SK-N-SH (cell line): ENCODE measurements at regions not wholly inside any gene's neighbourhood (a gene's known extent, or its start where the extent isn't known, plus 50 kb on each side); places are given as distances from the start of the nearest gene placed in this dataset.

Experiments
- CTCF ChIA-PET: fragments of 300-600, 350-600 bp; formaldehyde crosslinking; extraction: SDS; loops from one replicate; lab custom pipeline; 2021; lab: Yijun Ruan, JAX
- POLR2A ChIA-PET: fragments of 350-600 bp; sonication (Branson Sonifier 250); formaldehyde crosslinking; extraction: SDS; loops from one replicate; lab custom pipeline; 2020; ENCODE audit warnings: antibody characterized with exemption, inconsistent platforms; lab: Yijun Ruan, JAX
- DNase-seq: peaks from one replicate; pipeline ENCODE4 v3.0.0; 2012
- H2AFZ ChIP-seq: fragments of 200-600 bp; sonication (generic); 2 replicates; pipeline ENCODE4 v1.8.1; 2016; ENCODE audit warnings: antibody characterized with exemption, mild to moderate bottlenecking, low read depth
- H3F3A ChIP-seq: fragments of 200-600 bp; sonication (generic); replicated peaks from 2 replicates; pipeline ENCODE3; 2016; ENCODE audit warnings: antibody characterized with exemption, mild to moderate bottlenecking; ENCODE audit not compliant: insufficient read depth
- H3K27ac ChIP-seq, 2 experiments: fragments of 200-500 bp in 1 of 2; fragments of 200-600 bp in 1 of 2; sonication (Bioruptor generic) in 1 of 2; sonication (generic), shearing (Covaris generic) in 1 of 2; 2 replicates each; pipeline versions ENCODE4 v1.5.1 to v1.6.1; 2014 to 2016; ENCODE audit warnings: low read depth in 2 of 2, inconsistent platforms in 1 of 2, low read length in 1 of 2, mild to moderate bottlenecking in 1 of 2, mixed read lengths in 1 of 2
- H3K27me3 ChIP-seq: fragments of 200-600 bp; sonication (generic), shearing (Covaris generic); 2 replicates; pipeline ENCODE4 v1.6.1; 2016; ENCODE audit warnings: mixed run types; ENCODE audit not compliant: insufficient read depth
- H3K36me3 ChIP-seq, 2 experiments: fragments of 200-500 bp in 1 of 2; fragments of 200-600 bp in 1 of 2; sonication (Bioruptor generic) in 1 of 2; sonication (generic) in 1 of 2; replicated peaks in 1 of 2; 2 replicates each; pipeline versions ENCODE3 to v1.5.1; 2014 to 2016; ENCODE audit warnings: low read length in 1 of 2, mild to moderate bottlenecking in 1 of 2; ENCODE audit not compliant: insufficient read depth in 2 of 2, control insufficient read depth in 1 of 2
- H3K4me1 ChIP-seq, 2 experiments: fragments of 200-500 bp in 1 of 2; fragments of 200-600 bp in 1 of 2; sonication (Bioruptor generic) in 1 of 2; sonication (generic), shearing (Covaris generic) in 1 of 2; 2 replicates each; pipeline versions ENCODE4 v1.5.1 to v1.6.1; 2014 to 2016; ENCODE audit warnings: low read depth in 1 of 2, low read length in 1 of 2, mixed run types in 1 of 2; ENCODE audit not compliant: insufficient read depth in 2 of 2, control insufficient read depth in 1 of 2
- H3K4me2 ChIP-seq: fragments of 200-600 bp; sonication (generic), shearing (Covaris generic); 2 replicates; pipeline ENCODE4 v1.6.1; 2017; ENCODE audit warnings: mixed run types
- H3K4me3 ChIP-seq, 2 experiments: fragments of 200-500 bp in 1 of 2; fragments of 200-600 bp in 1 of 2; sonication (Bioruptor generic) in 1 of 2; sonication (generic), shearing (Covaris generic) in 1 of 2; 2 replicates each; pipeline versions ENCODE4 v1.5.1 to v1.8.1; 2014 to 2016; ENCODE audit warnings: low read depth in 2 of 2, inconsistent platforms in 1 of 2, low read length in 1 of 2, mild to moderate bottlenecking in 1 of 2, mixed read lengths in 1 of 2, moderate library complexity in 1 of 2
- H3K79me2 ChIP-seq: fragments of 200-600 bp; sonication (generic); 2 replicates; pipeline ENCODE4 v1.8.1; 2017; ENCODE audit warnings: mild to moderate bottlenecking; ENCODE audit not compliant: insufficient read depth
- H3K9ac ChIP-seq: fragments of 200-600 bp; sonication (generic); 2 replicates; pipeline ENCODE4 v1.6.1; 2017; ENCODE audit warnings: mixed run types
- H3K9me2 ChIP-seq: fragments of 200-600 bp; sonication (generic); 2 replicates; pipeline ENCODE4 v1.6.1; 2017; ENCODE audit warnings: mixed run types
- H3K9me3 ChIP-seq: fragments of 200-600 bp; sonication (generic); 2 replicates; pipeline ENCODE4 v1.6.1; 2017; ENCODE audit warnings: mixed run types, mild to moderate bottlenecking, moderate library complexity
- H4K20me1 ChIP-seq: fragments of 200-600 bp; sonication (generic); 2 replicates; pipeline ENCODE4 v1.6.1; 2017; ENCODE audit warnings: mild to moderate bottlenecking, mixed run types; ENCODE audit not compliant: insufficient read depth
- ELF1 ChIP-seq: IDR thresholded peaks from 2 replicates; pipeline ENCODE4 v1.4.0; 2012
- EP300 ChIP-seq, 2 experiments: IDR thresholded peaks; 2 replicates each; pipeline versions ENCODE4 v1.4.0 to v1.6.1; 2012; ENCODE audit warnings: borderline replicate concordance in 1 of 2, low read depth in 1 of 2, low read length in 1 of 2
- MXI1 ChIP-seq: IDR thresholded peaks from 2 replicates; pipeline ENCODE4 v1.6.1; 2012; ENCODE audit warnings: mild to moderate bottlenecking, low read depth, low read length, improper control_type of control experiment
- NFIC ChIP-seq: IDR thresholded peaks from 2 replicates; pipeline ENCODE4 v1.4.0; 2012; ENCODE audit warnings: borderline replicate concordance
- NRF1 ChIP-seq: IDR thresholded peaks from 2 replicates; pipeline ENCODE4 v1.6.1; 2012; ENCODE audit warnings: low read depth, mild to moderate bottlenecking, low read length
- RAD21 ChIP-seq: IDR thresholded peaks from 2 replicates; pipeline ENCODE4 v1.6.1; 2012; ENCODE audit warnings: mild to moderate bottlenecking, low read length
- RCOR1 ChIP-seq: fragments of 150-350 bp; IDR thresholded peaks from 2 replicates; pipeline ENCODE4 v1.6.1; 2017; ENCODE audit warnings: antibody characterized with exemption, low read length
- RXRA ChIP-seq: IDR thresholded peaks from 2 replicates; pipeline ENCODE4 v1.4.0; 2012; ENCODE audit warnings: low read depth, mild to moderate bottlenecking, borderline replicate concordance
- SIN3A ChIP-seq: IDR thresholded peaks from 2 replicates; pipeline ENCODE4 v1.6.1; 2012; ENCODE audit warnings: low read depth, mild to moderate bottlenecking, low read length, moderate library complexity, borderline replicate concordance
- SMC3 ChIP-seq: IDR thresholded peaks from 2 replicates; pipeline ENCODE4 v1.6.1; 2012; ENCODE audit warnings: low read depth, low read length, improper control_type of control experiment
- TCF12 ChIP-seq: IDR thresholded peaks from 2 replicates; pipeline ENCODE4 v1.4.0; 2012
- WGBS: methylation state at CpG from one replicate; pipeline ENCODE4 v1.1.6; 2017; ENCODE audit warnings: low lambda C conversion rate; 5-methylcytosine and 5-hydroxymethylcytosine counted together
- TF ChIP-seq, protein P1 (sequence below): fragments of 150-350 bp; IDR thresholded peaks from 2 replicates; pipeline ENCODE4 v1.6.1; 2016; ENCODE audit warnings: mild to moderate bottlenecking, low read depth, low read length
- TF ChIP-seq, protein P2 (sequence below): IDR thresholded peaks from 2 replicates; pipeline ENCODE4 v1.4.0; 2012; ENCODE audit warnings: low read depth, borderline replicate concordance
- TF ChIP-seq, protein P3 (sequence below): fragments of 200-600 bp; sonication (generic); IDR thresholded peaks from 2 replicates; pipeline ENCODE4 v1.6.1; 2017; ENCODE audit warnings: antibody characterized with exemption, mild to moderate bottlenecking, moderate library complexity
- TF ChIP-seq, protein P4 (sequence below): IDR thresholded peaks from 2 replicates; pipeline ENCODE4 v1.4.0; 2012; ENCODE audit warnings: low read depth

DNA sequence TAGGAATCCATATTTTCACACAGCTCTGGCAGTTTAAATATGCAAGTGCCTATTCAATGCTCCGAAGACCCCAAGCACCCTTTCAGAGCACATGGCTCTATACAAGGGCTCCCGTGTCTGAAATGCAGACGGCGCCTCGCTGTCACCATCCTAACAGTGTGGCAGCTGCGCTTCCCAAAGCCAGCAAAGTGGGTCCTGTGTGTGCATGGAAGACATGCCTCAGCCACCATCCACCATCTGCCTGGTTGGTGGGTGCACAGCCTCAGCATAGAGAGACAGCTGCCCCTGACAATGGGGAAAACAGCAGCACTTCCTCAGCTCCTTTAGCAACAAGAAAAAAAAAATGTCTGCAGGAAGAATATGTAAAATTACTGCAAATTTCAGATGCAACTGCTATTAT lies 218.1 kb downstream of the SP3 start (continued):
- TF ChIP-seq NRF1 (no peak), ELF1 (no peak), SIN3A (no peak), RXRA (no peak)
- TF ChIP-seq, protein P1, sequence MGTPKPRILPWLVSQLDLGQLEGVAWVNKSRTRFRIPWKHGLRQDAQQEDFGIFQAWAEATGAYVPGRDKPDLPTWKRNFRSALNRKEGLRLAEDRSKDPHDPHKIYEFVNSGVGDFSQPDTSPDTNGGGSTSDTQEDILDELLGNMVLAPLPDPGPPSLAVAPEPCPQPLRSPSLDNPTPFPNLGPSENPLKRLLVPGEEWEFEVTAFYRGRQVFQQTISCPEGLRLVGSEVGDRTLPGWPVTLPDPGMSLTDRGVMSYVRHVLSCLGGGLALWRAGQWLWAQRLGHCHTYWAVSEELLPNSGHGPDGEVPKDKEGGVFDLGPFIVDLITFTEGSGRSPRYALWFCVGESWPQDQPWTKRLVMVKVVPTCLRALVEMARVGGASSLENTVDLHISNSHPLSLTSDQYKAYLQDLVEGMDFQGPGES: no peak

DNA sequence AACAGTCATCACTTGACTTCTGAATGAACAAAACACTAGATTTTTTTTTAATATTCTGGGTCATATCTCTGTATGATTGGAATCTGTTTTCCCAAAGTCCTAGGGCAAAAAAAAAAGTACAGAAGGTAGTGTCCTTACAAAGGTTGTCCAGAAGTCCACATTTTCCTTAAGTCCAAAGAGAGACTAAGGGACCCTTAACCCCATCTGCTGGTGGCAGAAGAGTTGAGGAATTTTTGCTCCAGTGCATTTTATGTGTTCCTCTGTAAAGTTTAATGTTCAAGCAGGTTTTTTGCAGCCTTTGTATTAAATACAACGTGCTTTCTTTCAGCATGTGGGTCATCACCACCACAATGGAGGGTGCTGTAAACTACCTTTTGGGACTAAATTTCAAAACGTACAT lies 215.9 kb downstream of the SP3 start:
- H3K27ac ChIP-seq: no peak overlapping the region
- no peak for DNase-seq
- no peaks in the 10 kb centered on the region; the same call in 1 of the 2 replicates for H3K27me3 ChIP-seq
- H3K9me2 ChIP-seq: no peaks in the 10 kb centered on the region
- no peak overlapping the region for H3K4me3 ChIP-seq
- H3K79me2 ChIP-seq: no peaks in the 10 kb centered on the region
- WGBS: 33% methylated on average over 2 of the region's 2 CpGs
- no peak overlapping the region for H3K4me2 ChIP-seq
- H2AFZ ChIP-seq: no peak overlapping the region
- peaks cover 0 to 2% of the 10 kb centered on the region in 2 experiments; a peak in 1 of 4 replicates for H3K4me1 ChIP-seq
- no peaks in the 10 kb centered on the region for H3K9me3 ChIP-seq
- H3K36me3 ChIP-seq: no peaks in the 10 kb centered on the region
- ChIA-PET POLR2A (no interaction called here), CTCF (interaction anchor here (0.8 kb wide), 1 partner anchor 9 kb away, joined by 3 read pairs; no protein-coding TSS in a partner anchor)
- peak; percentile 44 for TF ChIP-seq RAD21
- TF ChIP-seq MXI1: no peak
- TF ChIP-seq, protein P1: no peak
- no peak for TF ChIP-seq NRF1
- peak; percentile 42; the same call in 1 of the 2 replicates for TF ChIP-seq SMC3
- TF ChIP-seq TCF12: no peak
- TF ChIP-seq RCOR1: no peak
- TF ChIP-seq, protein P2, sequence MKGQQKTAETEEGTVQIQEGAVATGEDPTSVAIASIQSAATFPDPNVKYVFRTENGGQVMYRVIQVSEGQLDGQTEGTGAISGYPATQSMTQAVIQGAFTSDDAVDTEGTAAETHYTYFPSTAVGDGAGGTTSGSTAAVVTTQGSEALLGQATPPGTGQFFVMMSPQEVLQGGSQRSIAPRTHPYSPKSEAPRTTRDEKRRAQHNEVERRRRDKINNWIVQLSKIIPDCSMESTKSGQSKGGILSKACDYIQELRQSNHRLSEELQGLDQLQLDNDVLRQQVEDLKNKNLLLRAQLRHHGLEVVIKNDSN: no peak
- TF ChIP-seq, protein P3, sequence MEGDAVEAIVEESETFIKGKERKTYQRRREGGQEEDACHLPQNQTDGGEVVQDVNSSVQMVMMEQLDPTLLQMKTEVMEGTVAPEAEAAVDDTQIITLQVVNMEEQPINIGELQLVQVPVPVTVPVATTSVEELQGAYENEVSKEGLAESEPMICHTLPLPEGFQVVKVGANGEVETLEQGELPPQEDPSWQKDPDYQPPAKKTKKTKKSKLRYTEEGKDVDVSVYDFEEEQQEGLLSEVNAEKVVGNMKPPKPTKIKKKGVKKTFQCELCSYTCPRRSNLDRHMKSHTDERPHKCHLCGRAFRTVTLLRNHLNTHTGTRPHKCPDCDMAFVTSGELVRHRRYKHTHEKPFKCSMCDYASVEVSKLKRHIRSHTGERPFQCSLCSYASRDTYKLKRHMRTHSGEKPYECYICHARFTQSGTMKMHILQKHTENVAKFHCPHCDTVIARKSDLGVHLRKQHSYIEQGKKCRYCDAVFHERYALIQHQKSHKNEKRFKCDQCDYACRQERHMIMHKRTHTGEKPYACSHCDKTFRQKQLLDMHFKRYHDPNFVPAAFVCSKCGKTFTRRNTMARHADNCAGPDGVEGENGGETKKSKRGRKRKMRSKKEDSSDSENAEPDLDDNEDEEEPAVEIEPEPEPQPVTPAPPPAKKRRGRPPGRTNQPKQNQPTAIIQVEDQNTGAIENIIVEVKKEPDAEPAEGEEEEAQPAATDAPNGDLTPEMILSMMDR: peak; percentile 57
- TF ChIP-seq, protein P4, sequence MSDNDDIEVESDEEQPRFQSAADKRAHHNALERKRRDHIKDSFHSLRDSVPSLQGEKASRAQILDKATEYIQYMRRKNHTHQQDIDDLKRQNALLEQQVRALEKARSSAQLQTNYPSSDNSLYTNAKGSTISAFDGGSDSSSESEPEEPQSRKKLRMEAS: no peak
- no peak for TF ChIP-seq NFIC
- no peak for TF ChIP-seq EP300 (IDR thresholded peaks at IDR 0.05; ENCODE audit: borderline replicate concordance in 1 of 2, low read depth in 1 of 2, low read length in 1 of 2)
- no peaks in the 10 kb centered on the region for H3F3A ChIP-seq
- no peak overlapping the region for H3K9ac ChIP-seq
- H4K20me1 ChIP-seq: no peaks in the 10 kb centered on the region
